ENCODE measurements at regions not wholly inside any gene's neighbourhood (a gene's known extent, or its start where the extent isn't known, plus 50 kb on each side); places are given as distances from the start of the nearest gene placed in this dataset.

- no peak for DNase-seq (ENCODE audit: low read depth, low spot score)
- TF ChIP-seq CTCF (IDR thresholded peaks at IDR 0.05; ENCODE audit: low read depth, low read length) = no peak
- Histone ChIP-seq H3K27ac (ENCODE audit: low read depth, low read length) (no peak overlapping the region), H3K4me3 (ENCODE audit: low read depth, low read length) (no peak overlapping the region), H3K9me3 (ENCODE audit: control insufficient read depth, insufficient read depth, low read length) (no peaks in the 10 kb centered on the region), H3K27me3 (ENCODE audit: control insufficient read depth, insufficient read depth, low read length) (no peaks in the 10 kb centered on the region)
- CTCF ChIA-PET = no interaction called here
- POLR2A ChIA-PET = no interaction called here
Measured at GRCh38 chr3:62926494-62926893, 51.3 kb upstream of the CADPS start.

- ChIA-PET CTCF (no interaction called here), POLR2A (no interaction called here)
- Histone ChIP-seq H3K27me3 (ENCODE audit: control insufficient read depth, insufficient read depth, low read length) (no peaks in the 10 kb centered on the region), H3K4me3 (ENCODE audit: low read depth, low read length) (no peak overlapping the region), H3K27ac (ENCODE audit: low read depth, low read length) (no peak overlapping the region), H3K9me3 (ENCODE audit: control insufficient read depth, insufficient read depth, low read length) (no peaks in the 10 kb centered on the region)
- no peak for TF ChIP-seq CTCF (IDR thresholded peaks at IDR 0.05; ENCODE audit: low read depth, low read length)
- DNase-seq (ENCODE audit: low read depth, low spot score) = no peak
Measured at GRCh38 chr3:62928256-62928655, 53.0 kb upstream of the CADPS start.

GRCh38 chr3:62929771-62930170 is 54.6 kb upstream of the CADPS start:
- ChIA-PET CTCF (no interaction called here), POLR2A (no interaction called here)
- no peak for DNase-seq (ENCODE audit: low read depth, low spot score)
- Histone ChIP-seq H3K9me3 (ENCODE audit: control insufficient read depth, insufficient read depth, low read length) (no peaks in the 10 kb centered on the region), H3K4me3 (ENCODE audit: low read depth, low read length) (no peak overlapping the region), H3K27ac (ENCODE audit: low read depth, low read length) (no peak overlapping the region), H3K27me3 (ENCODE audit: control insufficient read depth, insufficient read depth, low read length) (no peaks in the 10 kb centered on the region)
- TF ChIP-seq CTCF (IDR thresholded peaks at IDR 0.05; ENCODE audit: low read depth, low read length) = no peak

- H3K9me3 ChIP-seq (ENCODE audit: control insufficient read depth, insufficient read depth, low read length) = no peaks in the 10 kb centered on the region
- no peak overlapping the region for H3K4me3 ChIP-seq (ENCODE audit: low read depth, low read length)
- CTCF ChIA-PET = no interaction called here
- DNase-seq (ENCODE audit: low read depth, low spot score) = no peak
- H3K27ac ChIP-seq (ENCODE audit: low read depth, low read length) = no peak overlapping the region
- H3K27me3 ChIP-seq (ENCODE audit: control insufficient read depth, insufficient read depth, low read length) = no peaks in the 10 kb centered on the region
- POLR2A ChIA-PET = no interaction called here
- TF ChIP-seq CTCF (IDR thresholded peaks at IDR 0.05; ENCODE audit: low read depth, low read length) = no peak
Measured at GRCh38 chr3:62935793-62936192, 60.6 kb upstream of the CADPS start.

- DNase-seq (ENCODE audit: low read depth, low spot score) = no peak
- Histone ChIP-seq H3K27me3 (ENCODE audit: control insufficient read depth, insufficient read depth, low read length) (no peaks in the 10 kb centered on the region), H3K9me3 (ENCODE audit: control insufficient read depth, insufficient read depth, low read length) (no peaks in the 10 kb centered on the region), H3K27ac (ENCODE audit: low read depth, low read length) (no peak overlapping the region), H3K4me3 (ENCODE audit: low read depth, low read length) (no peak overlapping the region)
- ChIA-PET POLR2A (no interaction called here), CTCF (no interaction called here)
- TF ChIP-seq CTCF (IDR thresholded peaks at IDR 0.05; ENCODE audit: low read depth, low read length) = no peak
Measured at GRCh38 chr3:62936626-62937254, 61.5 kb upstream of the CADPS start.

Measured in AG04450 (cell line).